Mammary epithelial cell (primary cell): ENCODE measurements at regions not wholly inside any gene's neighbourhood (a gene's known extent, or its start where the extent isn't known, plus 50 kb on each side); places are given as distances from the start of the nearest gene placed in this dataset.
"Not testable (repeated sequence)": the region's sequence is repeated elsewhere in the genome, so short reads cannot be mapped to it uniquely, and the experiment has no call there.

Source experiments
- CTCF ChIP-seq, 2 donors: IDR thresholded peaks in 1 of 2; conservative IDR thresholded peaks in 1 of 2; 2 replicates each; pipeline ENCODE4 v1.5.1; 2011 to 2012; ENCODE audit warnings: inconsistent platforms in 2 of 2, low read length in 2 of 2, mild to moderate bottlenecking in 2 of 2, control low read depth in 1 of 2, low read depth in 1 of 2; ENCODE audit not compliant: insufficient read depth in 1 of 2; ENCODE audit errors: extremely low read depth in 1 of 2
- EZH2 ChIP-seq: IDR thresholded peaks from 2 replicates; pipeline ENCODE4 v1.6.1; 2012; ENCODE audit warnings: low read length, inconsistent platforms, borderline replicate concordance

GRCh38 chr2:47279525-47279924 is 89.6 kb upstream of the EPCAM start:
- not testable (repeated sequence) for TF ChIP-seq EZH2; CTCF (conservative IDR thresholded peaks at IDR 0.05 in 1 of 2, IDR thresholded peaks at IDR 0.05 in 1 of 2; ENCODE audit: extremely low read depth in 1 of 2, insufficient read depth in 1 of 2, low read depth in 1 of 2, low read length in 2 of 2)
